ENCODE measurements at regions not wholly inside any gene's neighbourhood (a gene's known extent, or its start where the extent isn't known, plus 50 kb on each side); places are given as distances from the start of the nearest gene placed in this dataset.

DNA sequence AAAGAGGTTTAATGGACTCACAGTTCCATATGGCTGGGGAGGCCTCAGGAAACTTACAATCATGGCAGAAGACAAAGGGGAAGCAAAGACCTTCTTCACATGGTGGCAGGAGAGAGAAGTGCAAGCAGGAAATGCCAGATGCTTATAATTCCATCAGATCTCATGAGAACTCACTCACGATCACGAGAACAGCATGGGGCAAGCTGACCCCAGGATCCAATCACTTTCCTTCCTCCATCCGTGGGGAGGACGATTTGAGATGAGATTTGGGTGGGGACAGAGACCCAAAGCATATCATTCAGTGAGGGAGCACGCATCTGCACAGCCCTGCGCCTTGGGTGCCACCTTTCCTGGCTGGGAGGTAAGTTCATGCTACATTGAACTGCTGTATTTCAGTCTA is 234.1 kb upstream of the ATP10A start:
- no peak for TF ChIP-seq CTCF (IDR thresholded peaks at IDR 0.05; ENCODE audit: poor library complexity)
- no peak for TF ChIP-seq EZH2phosphoT487 (IDR thresholded peaks at IDR 0.05; ENCODE audit: low read depth, severe bottlenecking, unreplicated experiment)

Data from hepatocyte (in vitro differentiated cells).